ENCODE measurements at regions not wholly inside any gene's neighbourhood (a gene's known extent, or its start where the extent isn't known, plus 50 kb on each side); places are given as distances from the start of the nearest gene placed in this dataset.

DNA sequence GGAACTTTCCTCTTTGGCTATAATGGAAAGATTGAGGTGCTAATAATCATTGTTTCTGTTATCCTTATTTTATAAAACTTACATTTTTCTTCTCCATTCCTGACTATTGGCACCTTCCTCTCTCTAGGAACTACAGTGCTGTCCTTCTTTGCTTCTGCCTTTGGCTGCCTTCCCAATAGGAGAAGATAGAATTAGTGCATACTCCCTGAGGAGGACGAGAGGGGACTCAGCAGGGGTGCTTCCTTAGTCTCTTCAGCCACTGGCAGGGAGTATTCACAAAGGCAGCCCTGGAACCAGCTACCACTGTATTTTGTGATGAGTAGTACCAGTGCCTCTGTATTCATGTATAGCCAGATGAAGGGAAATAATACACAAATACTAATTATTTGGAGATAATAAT, 208.5 kb downstream of the FOXG1 start:
- TF ChIP-seq, protein P1, sequence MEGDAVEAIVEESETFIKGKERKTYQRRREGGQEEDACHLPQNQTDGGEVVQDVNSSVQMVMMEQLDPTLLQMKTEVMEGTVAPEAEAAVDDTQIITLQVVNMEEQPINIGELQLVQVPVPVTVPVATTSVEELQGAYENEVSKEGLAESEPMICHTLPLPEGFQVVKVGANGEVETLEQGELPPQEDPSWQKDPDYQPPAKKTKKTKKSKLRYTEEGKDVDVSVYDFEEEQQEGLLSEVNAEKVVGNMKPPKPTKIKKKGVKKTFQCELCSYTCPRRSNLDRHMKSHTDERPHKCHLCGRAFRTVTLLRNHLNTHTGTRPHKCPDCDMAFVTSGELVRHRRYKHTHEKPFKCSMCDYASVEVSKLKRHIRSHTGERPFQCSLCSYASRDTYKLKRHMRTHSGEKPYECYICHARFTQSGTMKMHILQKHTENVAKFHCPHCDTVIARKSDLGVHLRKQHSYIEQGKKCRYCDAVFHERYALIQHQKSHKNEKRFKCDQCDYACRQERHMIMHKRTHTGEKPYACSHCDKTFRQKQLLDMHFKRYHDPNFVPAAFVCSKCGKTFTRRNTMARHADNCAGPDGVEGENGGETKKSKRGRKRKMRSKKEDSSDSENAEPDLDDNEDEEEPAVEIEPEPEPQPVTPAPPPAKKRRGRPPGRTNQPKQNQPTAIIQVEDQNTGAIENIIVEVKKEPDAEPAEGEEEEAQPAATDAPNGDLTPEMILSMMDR (IDR thresholded peaks at IDR 0.05): no peak
- TF ChIP-seq POLR2A (IDR thresholded peaks at IDR 0.05; ENCODE audit: low read depth) (no peak), POLR2AphosphoS5 (IDR thresholded peaks at IDR 0.05) (no peak), EP300 (IDR thresholded peaks at IDR 0.05) (no peak)
